HG03196 (cell line): ENCODE measurements at regions not wholly inside any gene's neighbourhood (a gene's known extent, or its start where the extent isn't known, plus 50 kb on each side); places are given as distances from the start of the nearest gene placed in this dataset.
"Not testable (repeated sequence)": the region's sequence is repeated elsewhere in the genome, so short reads cannot be mapped to it uniquely, and the experiment has no call there.

Source experiments
- ATAC-seq: cut with Tn5 transposase; IDR thresholded peaks from one replicate; pipeline ENCODE4 v1.9.1; 2021; ENCODE audit not compliant: unreplicated experiment

- no peak for ATAC-seq
Observed at GRCh38 chr4:13981499-13981898, 354.0 kb upstream of the BOD1L1 start.

DNA sequence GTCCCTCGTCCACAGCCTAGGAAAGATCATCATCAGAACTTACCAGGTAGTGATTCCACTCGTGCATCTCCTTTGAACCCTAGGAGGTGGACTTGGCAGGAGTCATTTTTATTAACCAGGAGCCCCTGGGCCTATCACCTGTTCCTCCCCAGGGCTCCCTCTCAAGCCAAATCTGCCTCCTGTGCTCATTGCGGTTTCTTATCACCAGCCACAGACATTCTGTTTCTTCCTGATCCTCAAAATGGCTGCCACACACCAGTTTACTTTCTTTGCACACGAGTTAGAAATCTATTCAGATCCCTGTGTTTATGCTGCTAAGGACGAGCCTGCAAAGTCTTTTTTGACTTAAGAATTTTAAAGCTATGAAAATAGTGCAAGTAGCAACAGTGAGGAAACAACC is 354.5 kb upstream of the BOD1L1 start:
- no peak for ATAC-seq

DNA sequence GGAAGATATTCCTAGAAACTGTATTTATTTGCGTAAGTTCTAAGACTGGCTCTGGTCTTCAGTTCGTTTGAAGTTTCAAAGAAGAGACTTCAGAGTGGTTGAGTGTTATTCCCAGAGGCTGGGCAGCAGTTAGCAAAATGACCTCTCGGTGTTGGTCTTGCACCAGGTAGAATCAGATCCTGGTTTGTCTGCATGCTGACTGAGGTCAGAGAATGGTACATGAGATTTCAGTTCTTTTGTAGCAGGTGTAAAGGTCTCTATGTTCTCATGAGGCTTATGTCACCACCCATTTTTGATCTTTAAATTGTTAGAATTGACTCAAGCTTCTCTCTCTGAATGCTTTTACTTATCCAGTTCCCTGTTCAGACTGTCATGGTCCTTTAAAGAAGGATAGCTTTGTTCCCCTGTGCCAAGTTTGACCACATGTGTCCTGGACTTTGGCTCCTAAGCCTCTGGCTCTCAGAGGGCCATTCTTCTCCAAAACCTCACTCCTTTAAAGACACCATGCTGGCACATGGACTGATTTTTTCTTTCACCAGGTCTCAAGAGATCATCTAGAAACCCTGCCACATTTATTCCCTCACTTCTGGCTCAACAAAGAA is 355.8 kb upstream of the BOD1L1 start:
- no peak for ATAC-seq

DNA sequence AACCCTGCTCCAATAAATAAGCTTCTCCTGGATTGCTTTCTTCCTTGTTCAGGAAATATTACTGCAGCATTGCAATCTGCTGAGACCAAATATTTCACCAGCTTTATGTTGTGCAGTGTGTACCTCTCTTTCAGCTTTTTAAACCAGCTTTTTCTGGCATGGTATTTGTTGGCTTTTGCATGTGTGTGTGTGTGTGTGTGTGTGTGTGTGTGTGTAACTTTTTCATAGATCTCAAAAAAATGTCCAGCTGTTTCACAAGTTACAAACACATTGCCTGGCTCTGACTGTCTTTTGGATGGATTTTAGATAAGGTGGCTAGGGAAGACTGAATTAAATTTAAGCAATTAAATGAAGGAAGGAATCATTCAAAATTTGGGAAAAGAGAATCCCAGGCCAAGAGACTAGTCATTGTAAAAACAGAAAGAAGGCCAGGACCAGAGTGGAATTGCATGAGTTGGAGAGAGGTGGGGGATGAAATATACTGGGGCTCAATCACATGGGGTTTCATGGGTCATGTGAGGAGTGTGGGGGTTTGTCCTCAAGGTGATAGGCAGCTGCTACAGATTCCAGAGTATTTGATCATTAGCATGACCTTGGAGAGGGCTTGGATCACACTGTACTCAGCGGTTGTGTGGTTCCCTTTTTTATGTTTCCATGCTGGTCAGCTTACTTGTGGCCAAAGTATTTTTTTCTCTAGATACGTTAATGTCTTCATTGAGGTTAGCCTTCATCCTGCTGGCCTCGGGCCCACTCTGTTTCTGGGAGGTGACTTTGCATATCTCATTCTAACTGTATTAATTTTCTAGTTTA is 357.7 kb upstream of the BOD1L1 start:
- ATAC-seq = no peak

DNA sequence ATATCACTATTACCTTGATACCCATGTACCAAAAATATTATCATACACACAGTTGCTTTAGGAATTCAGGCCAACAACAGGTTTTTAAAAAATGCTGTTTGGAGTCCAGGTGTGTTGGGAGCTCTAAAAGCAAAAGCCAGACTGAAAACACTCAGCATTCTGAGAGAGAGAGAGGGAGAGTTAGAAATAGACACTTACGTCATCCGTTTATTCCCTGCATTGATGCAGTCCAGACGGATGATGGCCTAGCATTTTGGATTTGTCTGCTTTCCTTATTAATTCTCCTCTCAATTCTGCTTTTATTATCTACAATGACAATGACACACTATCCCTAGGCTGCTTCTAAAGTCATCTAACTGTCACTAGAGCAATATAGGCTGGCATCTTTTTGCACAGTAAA is 358.3 kb upstream of the BOD1L1 start:
- ATAC-seq = no peak

DNA sequence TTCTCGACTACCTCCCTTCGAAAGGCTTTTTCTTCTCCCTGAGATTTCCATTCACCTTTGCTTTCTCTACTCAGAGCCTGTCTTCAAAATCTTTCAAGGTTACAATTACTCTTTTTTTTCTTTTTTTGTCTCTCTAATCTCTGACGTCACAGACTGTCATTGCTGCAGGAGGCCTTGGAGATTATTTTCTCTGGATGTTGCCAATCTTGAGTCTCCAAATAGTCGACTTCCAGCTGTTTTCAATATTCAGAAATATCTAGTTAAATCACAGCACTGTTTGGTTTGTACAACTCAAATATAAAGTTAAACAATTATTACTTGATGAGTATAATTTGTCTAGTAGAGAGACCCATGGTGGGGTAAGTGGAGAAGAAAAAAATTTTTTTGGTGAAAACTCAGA is 359.0 kb upstream of the BOD1L1 start:
- ATAC-seq = no peak

DNA sequence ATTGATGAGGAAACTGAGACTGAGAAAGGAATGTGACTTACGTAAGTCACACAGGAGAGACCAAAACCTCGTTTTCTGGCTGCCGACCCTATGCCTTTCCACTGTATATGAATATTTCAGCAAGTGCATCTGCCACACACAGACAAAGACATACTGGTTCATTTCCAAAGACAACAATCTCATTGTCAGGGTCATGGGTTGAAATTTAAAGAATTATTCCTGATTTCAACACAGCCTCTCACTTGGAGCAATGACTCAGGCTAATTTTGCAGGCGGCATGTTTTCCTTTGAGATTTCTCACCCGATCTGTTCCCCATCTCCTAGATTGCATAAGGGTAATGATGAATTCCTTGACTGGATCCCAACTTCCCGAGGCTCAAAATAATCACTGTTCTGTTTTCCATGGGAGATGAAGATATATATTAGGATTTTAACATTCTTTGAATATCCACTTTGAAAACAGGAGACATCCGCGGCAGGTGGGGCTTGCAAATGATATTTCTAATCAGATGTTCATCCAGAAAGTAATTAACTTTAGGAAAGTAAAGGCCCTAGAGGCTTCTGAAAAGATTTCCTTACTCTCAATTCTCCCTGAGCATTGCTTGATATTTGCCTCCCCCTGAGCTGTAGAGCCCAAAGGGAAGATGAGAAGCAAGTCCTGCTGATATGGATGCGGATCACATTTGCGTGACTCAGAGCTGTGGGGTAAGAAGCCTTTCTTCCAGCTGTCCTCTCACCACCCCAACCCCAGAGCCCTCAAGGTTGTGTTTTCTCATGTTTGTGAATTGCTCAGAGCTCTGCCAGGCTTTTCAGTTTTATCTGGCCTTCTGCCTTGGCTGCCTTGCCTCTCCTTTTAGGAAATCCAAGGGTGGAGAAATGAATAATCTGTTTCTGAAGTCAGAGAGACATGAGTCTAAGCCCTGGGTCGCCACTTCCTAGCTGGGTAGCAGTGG is 361.1 kb upstream of the BOD1L1 start:
- no peak for ATAC-seq

DNA sequence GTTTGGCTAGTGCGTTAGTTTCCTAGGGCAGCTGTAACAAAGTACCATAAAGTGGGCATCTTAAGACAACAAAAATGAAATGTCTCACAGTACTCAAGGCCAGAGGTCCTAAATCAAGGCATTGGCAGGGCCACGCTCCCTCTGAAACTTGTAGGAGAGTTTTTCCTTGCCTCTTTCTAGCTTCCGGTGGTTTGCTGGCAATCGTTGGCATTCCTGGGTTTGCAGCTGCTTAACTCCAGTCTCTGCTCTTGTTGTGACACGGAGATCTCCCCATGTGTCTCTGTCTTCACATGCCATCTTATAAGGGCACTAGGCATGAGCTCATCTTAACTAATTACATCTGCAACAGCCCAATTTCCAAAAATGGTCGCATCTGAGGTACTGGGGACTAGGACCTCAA is 362.0 kb upstream of the BOD1L1 start:
- no peak for ATAC-seq

GRCh38 chr4:13990596-13991589 is 363.4 kb upstream of the BOD1L1 start:
- ATAC-seq = no peak

- no peak for ATAC-seq
Observed at GRCh38 chr4:13992041-13992440, 364.5 kb upstream of the BOD1L1 start.

DNA sequence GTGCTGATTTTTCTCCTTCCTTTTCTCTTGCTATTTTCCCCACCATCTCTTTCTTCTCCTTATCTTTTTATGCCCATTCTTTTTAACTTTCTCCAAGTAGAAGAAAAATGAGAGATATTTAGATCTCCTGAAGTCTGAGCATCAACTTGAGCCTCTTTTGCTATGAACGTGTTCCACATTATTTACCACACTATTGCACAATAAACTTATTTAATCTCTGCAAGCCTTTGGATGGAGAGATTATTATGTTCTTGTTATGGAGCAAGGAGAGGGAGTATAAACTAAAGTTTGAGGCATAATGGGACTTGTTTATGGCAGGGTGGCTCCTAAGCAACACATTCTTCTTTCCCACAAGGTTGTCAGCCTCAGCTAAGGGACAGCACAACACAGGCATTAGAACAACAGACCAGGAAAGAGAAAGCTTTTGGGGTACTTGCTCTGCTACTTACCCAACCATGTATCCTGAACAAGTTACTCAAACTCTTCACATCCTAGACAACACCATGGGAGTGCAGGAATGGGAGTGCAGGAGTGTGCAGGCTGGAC is 365.5 kb upstream of the BOD1L1 start:
- ATAC-seq = no peak

DNA sequence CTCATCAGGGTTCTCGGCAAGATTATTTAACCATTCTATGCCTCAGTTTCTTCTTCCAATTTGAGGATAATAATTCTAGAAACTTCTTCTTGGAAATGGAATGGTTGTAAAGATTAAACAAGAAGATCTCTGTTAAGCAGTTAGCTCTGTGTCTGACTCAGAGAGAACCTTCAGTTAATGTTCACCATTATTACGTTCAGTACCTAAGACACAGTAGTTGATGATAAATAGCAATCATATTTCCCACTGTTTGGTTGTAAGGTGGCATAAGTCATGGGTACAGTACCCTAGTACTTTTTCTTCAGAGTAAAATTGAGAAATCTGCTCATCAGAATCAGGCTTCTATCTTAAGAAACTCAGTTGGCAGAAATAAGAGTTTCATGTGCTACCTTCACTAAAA is 366.5 kb upstream of the BOD1L1 start:
- no peak for ATAC-seq

- ATAC-seq = no peak
Observed at GRCh38 chr4:13998850-13999445, 371.4 kb upstream of the BOD1L1 start.

DNA sequence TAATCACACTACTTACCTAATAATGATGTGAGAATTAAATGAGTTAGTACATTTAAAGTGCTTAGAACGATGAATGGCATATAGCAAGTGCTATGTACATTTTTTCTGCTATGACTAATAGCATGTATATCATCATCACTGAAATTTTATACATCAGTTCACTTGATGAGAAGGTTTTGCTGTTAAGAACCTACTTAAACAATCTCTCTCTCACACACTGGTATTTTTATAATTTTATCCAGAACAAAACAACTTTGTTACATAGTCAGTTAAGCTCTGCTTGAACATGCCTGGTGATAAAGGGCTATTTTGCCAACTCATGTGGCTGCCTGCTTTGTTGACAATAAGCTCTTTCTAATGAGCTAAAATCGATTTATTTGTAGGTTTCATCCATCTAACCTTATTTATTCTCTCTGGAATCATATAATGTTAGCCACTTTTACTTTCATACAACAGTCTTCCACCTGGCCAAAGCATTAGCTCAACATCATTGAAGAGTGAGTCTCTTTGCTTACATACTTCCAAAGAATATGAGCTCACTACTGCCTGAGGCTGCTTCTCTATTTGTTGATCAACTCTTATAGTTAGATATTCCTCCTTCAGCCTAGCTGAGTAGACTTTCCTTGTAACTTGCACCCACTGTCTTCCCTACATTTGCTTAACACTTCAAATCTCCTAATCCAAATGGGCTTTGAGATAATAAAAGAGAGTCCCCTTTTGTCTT is 372.7 kb upstream of the BOD1L1 start:
- ATAC-seq = no peak

GRCh38 chr4:14002331-14002730 is 374.8 kb upstream of the BOD1L1 start:
- not testable (repeated sequence) for ATAC-seq

- ATAC-seq = no peak
Observed at GRCh38 chr4:14008494-14008893, 381.0 kb upstream of the BOD1L1 start.

GRCh38 chr4:14018191-14018853 is 390.8 kb upstream of the BOD1L1 start:
- ATAC-seq = no peak

DNA sequence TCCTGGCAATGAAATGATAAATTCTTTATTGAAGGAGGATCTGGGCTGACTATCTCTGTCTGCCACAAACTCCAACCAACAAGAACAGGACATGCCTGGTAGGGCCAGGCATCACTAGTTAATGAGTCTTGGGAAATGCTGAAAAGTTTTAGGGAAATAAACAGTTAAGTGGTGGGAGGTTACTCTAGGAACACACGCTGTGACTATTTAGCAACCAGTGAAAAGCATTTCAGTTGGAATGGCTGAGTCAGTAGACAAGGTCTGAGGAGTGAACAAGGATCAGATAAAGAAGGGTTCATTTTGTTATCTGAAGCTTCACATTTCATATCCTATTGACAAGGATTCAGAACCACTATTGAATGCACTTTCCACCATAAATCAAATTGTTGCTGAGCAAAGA is 394.9 kb upstream of the BOD1L1 start:
- no peak for ATAC-seq

- ATAC-seq = no peak
Observed at GRCh38 chr4:14023036-14023435, 395.5 kb upstream of the BOD1L1 start.
